Osteoblast (primary cell): ENCODE measurements at regions not wholly inside any gene's neighbourhood (a gene's known extent, or its start where the extent isn't known, plus 50 kb on each side); places are given as distances from the start of the nearest gene placed in this dataset.
"Not testable (repeated sequence)": the region's sequence is repeated elsewhere in the genome, so short reads cannot be mapped to it uniquely, and the experiment has no call there.

Experiments used
- DNase-seq: peaks from one replicate; pipeline ENCODE4 v3.0.0; 2011; ENCODE audit warnings: low spot score, mixed read lengths; ENCODE audit not compliant: insufficient read length; ENCODE audit errors: missing footprints
- H2AFZ ChIP-seq: 2 replicates; pipeline ENCODE4 v1.6.0; 2011; ENCODE audit warnings: mild to moderate bottlenecking, low read length
- H3K27ac ChIP-seq: 2 replicates; pipeline ENCODE4 v1.5.1; 2011; ENCODE audit warnings: mild to moderate bottlenecking, low read depth, low read length, moderate library complexity
- H3K27me3 ChIP-seq: 2 replicates; pipeline ENCODE4 v1.6.0; 2012; ENCODE audit warnings: mild to moderate bottlenecking, control low read depth, inconsistent platforms, low read length, moderate library complexity; ENCODE audit not compliant: insufficient read depth
- H3K36me3 ChIP-seq: 2 replicates; pipeline ENCODE4 v1.5.1; 2011; ENCODE audit warnings: mild to moderate bottlenecking, low read length, control low read depth, moderate library complexity; ENCODE audit not compliant: insufficient read depth
- H3K4me1 ChIP-seq: 2 replicates; pipeline ENCODE4 v1.5.1; 2011; ENCODE audit warnings: mild to moderate bottlenecking, low read length, control low read depth, moderate library complexity; ENCODE audit not compliant: insufficient read depth
- H3K4me2 ChIP-seq: 2 replicates; pipeline ENCODE4 v1.6.0; 2011; ENCODE audit warnings: mild to moderate bottlenecking, low read length; ENCODE audit not compliant: insufficient read depth
- H3K4me3 ChIP-seq: fragments of 200-600 bp; sonication (generic); 3 replicates; pipeline ENCODE4 v1.5.1; 2012; ENCODE audit warnings: mild to moderate bottlenecking, low read length, inconsistent platforms; ENCODE audit not compliant: insufficient read depth
- H3K79me2 ChIP-seq: 2 replicates; pipeline ENCODE4 v1.6.0; 2012; ENCODE audit warnings: mild to moderate bottlenecking, low read length, control low read depth, inconsistent platforms; ENCODE audit not compliant: insufficient read depth
- H3K9me3 ChIP-seq: 2 replicates; pipeline ENCODE4 v1.5.1; 2011; ENCODE audit warnings: low read depth, low read length, control low read depth
- H4K20me1 ChIP-seq: 2 replicates; pipeline ENCODE4 v1.6.0; 2012; ENCODE audit warnings: mild to moderate bottlenecking, low read length, control low read depth; ENCODE audit not compliant: insufficient read depth
- CTCF ChIP-seq: IDR thresholded peaks from 2 replicates; pipeline ENCODE4 v1.5.1; 2011; ENCODE audit warnings: mild to moderate bottlenecking, low read depth, low read length, moderate library complexity; ENCODE audit errors: extremely low read depth

- DNase-seq = no peak
- Histone ChIP-seq H3K4me1 (no peaks in the 10 kb centered on the region), H3K27me3 (peaks cover 13% of the 10 kb centered on the region), H3K4me2 (no peak overlapping the region), H3K27ac (no peak overlapping the region), H3K9me3 (no peaks in the 10 kb centered on the region), H2AFZ (peak overlapping the region; percentile 6), H3K36me3 (no peaks in the 10 kb centered on the region), H3K4me3 (no peak overlapping the region), H4K20me1 (no peaks in the 10 kb centered on the region), H3K79me2 (no peaks in the 10 kb centered on the region)
- TF ChIP-seq CTCF = no peak
Observed at GRCh38 chr15:62326460-62327011, 161.5 kb upstream of the C2CD4B start.

- Histone ChIP-seq H4K20me1 (no peaks in the 10 kb centered on the region), H3K79me2 (no peaks in the 10 kb centered on the region), H3K9me3 (no peaks in the 10 kb centered on the region), H3K4me1 (no peaks in the 10 kb centered on the region), H2AFZ (no peak overlapping the region), H3K4me2 (no peak overlapping the region), H3K36me3 (no peaks in the 10 kb centered on the region), H3K4me3 (no peak overlapping the region), H3K27me3 (peaks cover 13% of the 10 kb centered on the region), H3K27ac (no peak overlapping the region)
- TF ChIP-seq CTCF = no peak
- no peak for DNase-seq
Observed at GRCh38 chr15:62327406-62327805, 162.3 kb upstream of the C2CD4B start.

GRCh38 chr15:62332472-62332871 is 167.4 kb upstream of the C2CD4B start:
- not testable (repeated sequence) for H2AFZ ChIP-seq, DNase-seq, H3K4me3 ChIP-seq, H3K4me2 ChIP-seq, H3K79me2 ChIP-seq, H3K27ac ChIP-seq, H3K27me3 ChIP-seq, H3K4me1 ChIP-seq, H4K20me1 ChIP-seq, H3K9me3 ChIP-seq, H3K36me3 ChIP-seq

GRCh38 chr15:62334536-62334935 is 169.5 kb upstream of the C2CD4B start:
- Histone ChIP-seq H3K4me3 (no peak overlapping the region), H3K79me2 (no peaks in the 10 kb centered on the region), H3K27ac (no peak overlapping the region), H4K20me1 (no peaks in the 10 kb centered on the region), H3K4me1 (no peaks in the 10 kb centered on the region), H3K36me3 (no peaks in the 10 kb centered on the region), H3K27me3 (peaks cover 13% of the 10 kb centered on the region), H3K4me2 (no peak overlapping the region), H3K9me3 (no peaks in the 10 kb centered on the region), H2AFZ (no peak overlapping the region)
- DNase-seq = no peak
- no peak for TF ChIP-seq CTCF
